Smooth muscle cell (in vitro differentiated cells): ENCODE measurements at regions not wholly inside any gene's neighbourhood (a gene's known extent, or its start where the extent isn't known, plus 50 kb on each side); places are given as distances from the start of the nearest gene placed in this dataset.
A peak's percentile ranks its signal among the peaks of the same experiment; 100 is the strongest.

ENCODE experiments used
- DNase-seq: peaks from one replicate; lab custom pipeline; 2025; ENCODE audit not compliant: unreplicated experiment; lab: John Stamatoyannopoulos, UW
- H2AFZ ChIP-seq: fragments of 200-600 bp; sonication (generic); 2 replicates; pipeline ENCODE4 v1.6.0; 2016; ENCODE audit warnings: antibody characterized with exemption, low read depth, mild to moderate bottlenecking
- H3F3A ChIP-seq: fragments of 200-600 bp; sonication (generic); 2 replicates; pipeline ENCODE4 v1.6.0; 2017; ENCODE audit warnings: antibody characterized with exemption, low read depth
- H3K27ac ChIP-seq: fragments of 200-600 bp; sonication (generic); 2 replicates; pipeline ENCODE4 v1.5.1; 2016; ENCODE audit warnings: low read depth, mild to moderate bottlenecking
- H3K27me3 ChIP-seq: fragments of 200-600 bp; sonication (generic); 2 replicates; pipeline ENCODE4 v1.6.1; 2016; ENCODE audit warnings: low read depth, mild to moderate bottlenecking
- H3K36me3 ChIP-seq: fragments of 200-600 bp; sonication (generic); 2 replicates; pipeline ENCODE4 v1.5.1; 2016; ENCODE audit warnings: low read depth
- H3K4me1 ChIP-seq: fragments of 200-600 bp; sonication (generic); 2 replicates; pipeline ENCODE4 v1.5.1; 2016; ENCODE audit warnings: low read depth
- H3K4me2 ChIP-seq: fragments of 200-600 bp; sonication (generic); 2 replicates; pipeline ENCODE4 v1.6.0; 2016; ENCODE audit warnings: mild to moderate bottlenecking
- H3K4me3 ChIP-seq: fragments of 200-600 bp; sonication (generic); 2 replicates; pipeline ENCODE4 v1.5.1; 2016; ENCODE audit warnings: mild to moderate bottlenecking
- H3K79me2 ChIP-seq: fragments of 200-600 bp; sonication (generic); 2 replicates; pipeline ENCODE4 v1.6.0; 2016; ENCODE audit warnings: low read depth, mild to moderate bottlenecking
- H3K9ac ChIP-seq: fragments of 200-600 bp; sonication (generic); 2 replicates; pipeline ENCODE4 v1.6.0; 2016; ENCODE audit warnings: low read depth
- H3K9me3 ChIP-seq: fragments of 200-600 bp; sonication (generic); replicated peaks from 2 replicates; pipeline ENCODE4 v1.5.1; 2016; ENCODE audit warnings: low read depth
- H4K20me1 ChIP-seq: fragments of 200-600 bp; sonication (generic); 2 replicates; pipeline ENCODE4 v1.6.0; 2016; ENCODE audit warnings: low read depth
- CTCF ChIP-seq: fragments of 200-600 bp; sonication (generic); IDR thresholded peaks from 2 replicates; pipeline ENCODE4 v1.5.1; 2017; ENCODE audit warnings: borderline replicate concordance, mild to moderate bottlenecking, antibody characterized with exemption; ENCODE audit not compliant: insufficient read depth, poor library complexity, severe bottlenecking
- WGBS: methylation state at CpG from one replicate; pipeline ENCODE4 v1.1.7; 2016; ENCODE audit warnings: low lambda C conversion rate; 5-methylcytosine and 5-hydroxymethylcytosine counted together

GRCh38 chr5:42887097-42887496 is 75.4 kb upstream of the SELENOP start:
- Histone ChIP-seq H3F3A (no peaks in the 10 kb centered on the region), H3K27me3 (no peaks in the 10 kb centered on the region), H4K20me1 (no peaks in the 10 kb centered on the region), H3K4me2 (peak overlapping the region; percentile 41), H3K27ac (peak overlapping the region; percentile 34), H3K79me2 (no peaks in the 10 kb centered on the region), H3K9ac (no peak overlapping the region), H3K9me3 (no peaks in the 10 kb centered on the region), H2AFZ (no peak overlapping the region), H3K36me3 (no peaks in the 10 kb centered on the region), H3K4me1 (no peaks in the 10 kb centered on the region), H3K4me3 (no peak overlapping the region)
- DNase-seq: no peak
- 68% methylated on average over 6 of the region's 6 CpGs for WGBS
- TF ChIP-seq CTCF: no peak

GRCh38 chr5:42886635-42887034 is 74.9 kb upstream of the SELENOP start:
- no peaks in the 10 kb centered on the region for H3K79me2 ChIP-seq
- no peak overlapping the region for H3K9ac ChIP-seq
- H2AFZ ChIP-seq: no peak overlapping the region
- no peak overlapping the region for H3K4me2 ChIP-seq
- H3K4me3 ChIP-seq: no peak overlapping the region
- WGBS: 3% methylated on average over 1 of the region's 1 CpG
- H3K27me3 ChIP-seq: no peaks in the 10 kb centered on the region
- no peak for DNase-seq
- no peak for TF ChIP-seq CTCF
- H3F3A ChIP-seq: no peaks in the 10 kb centered on the region
- no peaks in the 10 kb centered on the region for H3K4me1 ChIP-seq
- H3K36me3 ChIP-seq: no peaks in the 10 kb centered on the region
- H4K20me1 ChIP-seq: no peaks in the 10 kb centered on the region
- no peaks in the 10 kb centered on the region for H3K9me3 ChIP-seq
- no peak overlapping the region for H3K27ac ChIP-seq

GRCh38 chr5:42884326-42884725 is 72.6 kb upstream of the SELENOP start:
- Histone ChIP-seq H3K36me3 (no peaks in the 10 kb centered on the region), H3K9ac (no peak overlapping the region), H3K27me3 (no peaks in the 10 kb centered on the region), H2AFZ (no peak overlapping the region), H3K79me2 (no peaks in the 10 kb centered on the region), H4K20me1 (no peaks in the 10 kb centered on the region), H3K4me2 (no peak overlapping the region), H3K9me3 (no peaks in the 10 kb centered on the region), H3K4me1 (no peaks in the 10 kb centered on the region), H3K27ac (no peak overlapping the region), H3K4me3 (no peak overlapping the region), H3F3A (no peaks in the 10 kb centered on the region)
- no peak for TF ChIP-seq CTCF
- no peak for DNase-seq
- WGBS: 100% methylated on average over 1 of the region's 1 CpG

- 86% methylated on average over 5 of the region's 5 CpGs for WGBS
- H3K27ac ChIP-seq: no peak overlapping the region
- H4K20me1 ChIP-seq: no peaks in the 10 kb centered on the region
Observed at GRCh38 chr5:42881416-42882117, 69.9 kb upstream of the SELENOP start.

More at GRCh38 chr5:42881416-42882117, 69.9 kb upstream of the SELENOP start:
- DNase-seq: no peak
- H3K4me1 ChIP-seq: no peaks in the 10 kb centered on the region
- H3K36me3 ChIP-seq: no peaks in the 10 kb centered on the region
- H2AFZ ChIP-seq: no peak overlapping the region
- H3F3A ChIP-seq: no peaks in the 10 kb centered on the region
- no peak for TF ChIP-seq CTCF
- H3K4me3 ChIP-seq: no peak overlapping the region
- H3K9ac ChIP-seq: no peak overlapping the region
- no peaks in the 10 kb centered on the region for H3K27me3 ChIP-seq
- no peaks in the 10 kb centered on the region for H3K9me3 ChIP-seq
- H3K79me2 ChIP-seq: no peaks in the 10 kb centered on the region
- no peak overlapping the region for H3K4me2 ChIP-seq
